ENCODE measurements at regions not wholly inside any gene's neighbourhood (a gene's known extent, or its start where the extent isn't known, plus 50 kb on each side); places are given as distances from the start of the nearest gene placed in this dataset.

- TF ChIP-seq CTCF (IDR thresholded peaks at IDR 0.05) (no peak), POLR2A (IDR thresholded peaks at IDR 0.05; ENCODE audit: low read length) (no peak), MYC (IDR thresholded peaks at IDR 0.05; ENCODE audit: borderline replicate concordance, low read length) (no peak), MAX (IDR thresholded peaks at IDR 0.05) (no peak), CHD2 (IDR thresholded peaks at IDR 0.05; ENCODE audit: low read length, partially characterized antibody) (no peak), HDAC2 (IDR thresholded peaks at IDR 0.05) (no peak), POLR2AphosphoS2 (conservative IDR thresholded peaks at IDR 0.05; ENCODE audit: low read length) (no peak)
Observed at GRCh38 chr9:10910779-10911178, 298.0 kb upstream of the PTPRD start.

All from A549 (cell line).